WTC11 (cell line): ENCODE measurements at regions not wholly inside any gene's neighbourhood (a gene's known extent, or its start where the extent isn't known, plus 50 kb on each side); places are given as distances from the start of the nearest gene placed in this dataset.

ENCODE experiments used
- CTCF ChIP-seq: fragments of 200-600 bp; IDR thresholded peaks from 2 replicates; pipeline ENCODE4 v1.8.0; 2022; ENCODE audit warnings: antibody characterized with exemption
- NFYB ChIP-seq: sonication (generic); formaldehyde crosslinking; conservative IDR thresholded peaks from 2 replicates; pipeline ENCODE4 v1.8.0; 2022; ENCODE audit warnings: low read depth, missing genetic modification reagents
- SMAD3 ChIP-seq: sonication (generic); formaldehyde crosslinking; IDR thresholded peaks from 2 replicates; pipeline ENCODE4 v1.8.0; 2022; ENCODE audit warnings: missing genetic modification reagents, mild to moderate bottlenecking, borderline replicate concordance
- SP1 ChIP-seq: sonication (generic); formaldehyde crosslinking; conservative IDR thresholded peaks from 2 replicates; pipeline ENCODE4 v1.8.1; 2022; ENCODE audit warnings: missing genetic modification reagents
- TCF7 ChIP-seq: sonication (generic); formaldehyde crosslinking; IDR thresholded peaks from 2 replicates; pipeline ENCODE4 v1.8.0; 2022; ENCODE audit warnings: mild to moderate bottlenecking, low read depth, missing genetic modification reagents, moderate library complexity
- TEAD4 ChIP-seq: sonication (generic); formaldehyde crosslinking; IDR thresholded peaks from 2 replicates; pipeline ENCODE4 v1.8.0; 2022; ENCODE audit warnings: mild to moderate bottlenecking, missing genetic modification reagents
- ZNF423 ChIP-seq: fragments of 250-450 bp; sonication (Bioruptor Pico); IDR thresholded peaks from 2 replicates; pipeline ENCODE4 v2.1.2; 2022; ENCODE audit warnings: mild to moderate bottlenecking, moderate library complexity
- TF ChIP-seq, protein P1 (sequence below): sonication (generic); formaldehyde crosslinking; IDR thresholded peaks from 2 replicates; pipeline ENCODE4 v1.8.0; 2022; ENCODE audit warnings: mild to moderate bottlenecking, missing genetic modification reagents
- TF ChIP-seq, protein P2 (sequence below): fragments of 250-450 bp; sonication (Bioruptor Pico); IDR thresholded peaks from 2 replicates; pipeline ENCODE4 v1.9.0; 2021; ENCODE audit warnings: mild to moderate bottlenecking, borderline replicate concordance
- TF ChIP-seq, protein P3 (sequence below): sonication (generic); formaldehyde crosslinking; IDR thresholded peaks from 2 replicates; pipeline ENCODE4 v1.8.1; 2023; ENCODE audit warnings: mild to moderate bottlenecking, missing genetic modification reagents, moderate library complexity

- TF ChIP-seq TCF7 (CRISPR knock-in tag) (no peak), CTCF (no peak), SMAD3 (no peak), ZNF423 (CRISPR knock-in tag) (no peak), SP1 (CRISPR knock-in tag) (no peak), TEAD4 (CRISPR knock-in tag) (no peak), NFYB (CRISPR knock-in tag) (no peak)
- TF ChIP-seq, protein P1, sequence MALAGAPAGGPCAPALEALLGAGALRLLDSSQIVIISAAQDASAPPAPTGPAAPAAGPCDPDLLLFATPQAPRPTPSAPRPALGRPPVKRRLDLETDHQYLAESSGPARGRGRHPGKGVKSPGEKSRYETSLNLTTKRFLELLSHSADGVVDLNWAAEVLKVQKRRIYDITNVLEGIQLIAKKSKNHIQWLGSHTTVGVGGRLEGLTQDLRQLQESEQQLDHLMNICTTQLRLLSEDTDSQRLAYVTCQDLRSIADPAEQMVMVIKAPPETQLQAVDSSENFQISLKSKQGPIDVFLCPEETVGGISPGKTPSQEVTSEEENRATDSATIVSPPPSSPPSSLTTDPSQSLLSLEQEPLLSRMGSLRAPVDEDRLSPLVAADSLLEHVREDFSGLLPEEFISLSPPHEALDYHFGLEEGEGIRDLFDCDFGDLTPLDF: no peak
- TF ChIP-seq, protein P2, sequence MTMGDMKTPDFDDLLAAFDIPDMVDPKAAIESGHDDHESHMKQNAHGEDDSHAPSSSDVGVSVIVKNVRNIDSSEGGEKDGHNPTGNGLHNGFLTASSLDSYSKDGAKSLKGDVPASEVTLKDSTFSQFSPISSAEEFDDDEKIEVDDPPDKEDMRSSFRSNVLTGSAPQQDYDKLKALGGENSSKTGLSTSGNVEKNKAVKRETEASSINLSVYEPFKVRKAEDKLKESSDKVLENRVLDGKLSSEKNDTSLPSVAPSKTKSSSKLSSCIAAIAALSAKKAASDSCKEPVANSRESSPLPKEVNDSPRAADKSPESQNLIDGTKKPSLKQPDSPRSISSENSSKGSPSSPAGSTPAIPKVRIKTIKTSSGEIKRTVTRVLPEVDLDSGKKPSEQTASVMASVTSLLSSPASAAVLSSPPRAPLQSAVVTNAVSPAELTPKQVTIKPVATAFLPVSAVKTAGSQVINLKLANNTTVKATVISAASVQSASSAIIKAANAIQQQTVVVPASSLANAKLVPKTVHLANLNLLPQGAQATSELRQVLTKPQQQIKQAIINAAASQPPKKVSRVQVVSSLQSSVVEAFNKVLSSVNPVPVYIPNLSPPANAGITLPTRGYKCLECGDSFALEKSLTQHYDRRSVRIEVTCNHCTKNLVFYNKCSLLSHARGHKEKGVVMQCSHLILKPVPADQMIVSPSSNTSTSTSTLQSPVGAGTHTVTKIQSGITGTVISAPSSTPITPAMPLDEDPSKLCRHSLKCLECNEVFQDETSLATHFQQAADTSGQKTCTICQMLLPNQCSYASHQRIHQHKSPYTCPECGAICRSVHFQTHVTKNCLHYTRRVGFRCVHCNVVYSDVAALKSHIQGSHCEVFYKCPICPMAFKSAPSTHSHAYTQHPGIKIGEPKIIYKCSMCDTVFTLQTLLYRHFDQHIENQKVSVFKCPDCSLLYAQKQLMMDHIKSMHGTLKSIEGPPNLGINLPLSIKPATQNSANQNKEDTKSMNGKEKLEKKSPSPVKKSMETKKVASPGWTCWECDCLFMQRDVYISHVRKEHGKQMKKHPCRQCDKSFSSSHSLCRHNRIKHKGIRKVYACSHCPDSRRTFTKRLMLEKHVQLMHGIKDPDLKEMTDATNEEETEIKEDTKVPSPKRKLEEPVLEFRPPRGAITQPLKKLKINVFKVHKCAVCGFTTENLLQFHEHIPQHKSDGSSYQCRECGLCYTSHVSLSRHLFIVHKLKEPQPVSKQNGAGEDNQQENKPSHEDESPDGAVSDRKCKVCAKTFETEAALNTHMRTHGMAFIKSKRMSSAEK (CRISPR knock-in tag): no peak
- TF ChIP-seq, protein P3, sequence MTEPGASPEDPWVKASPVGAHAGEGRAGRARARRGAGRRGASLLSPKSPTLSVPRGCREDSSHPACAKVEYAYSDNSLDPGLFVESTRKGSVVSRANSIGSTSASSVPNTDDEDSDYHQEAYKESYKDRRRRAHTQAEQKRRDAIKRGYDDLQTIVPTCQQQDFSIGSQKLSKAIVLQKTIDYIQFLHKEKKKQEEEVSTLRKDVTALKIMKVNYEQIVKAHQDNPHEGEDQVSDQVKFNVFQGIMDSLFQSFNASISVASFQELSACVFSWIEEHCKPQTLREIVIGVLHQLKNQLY (CRISPR knock-in tag): no peak
Observed at GRCh38 chr14:100981809-100982208, 78.3 kb upstream of the RTL1 start.
